ENCODE measurements at regions not wholly inside any gene's neighbourhood (a gene's known extent, or its start where the extent isn't known, plus 50 kb on each side); places are given as distances from the start of the nearest gene placed in this dataset.

DNA sequence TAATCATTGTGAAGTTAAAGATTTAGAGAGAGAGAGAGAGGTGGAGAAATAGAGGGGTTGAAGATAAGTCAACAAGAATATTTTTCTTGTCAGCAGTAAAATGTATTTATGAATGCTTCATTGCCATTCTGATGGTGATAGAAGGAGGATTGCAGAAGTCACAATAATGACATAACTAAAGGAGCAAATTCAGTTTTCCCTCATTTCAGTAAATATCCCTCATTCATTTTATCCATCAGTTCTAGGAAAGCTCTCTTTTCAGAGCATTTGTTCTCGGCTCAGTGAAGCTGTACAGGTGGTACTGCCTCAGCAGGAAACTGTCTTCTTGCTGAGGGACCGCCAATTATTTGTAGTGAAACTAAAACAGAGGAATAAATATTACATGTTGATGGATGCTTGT, 681.4 kb downstream of the CETN3 start:
- DNase-seq: no peak
- no peaks in the 10 kb centered on the region for H3K36me3 ChIP-seq (replicated peaks; ENCODE audit: control insufficient read depth, insufficient read depth, low read length)
- no peaks in the 10 kb centered on the region for H3K27me3 ChIP-seq (ENCODE audit: control insufficient read depth, insufficient read depth, low read length)
- H3K4me3 ChIP-seq (ENCODE audit: insufficient read depth, low read depth, low read length): no peak overlapping the region

DNA sequence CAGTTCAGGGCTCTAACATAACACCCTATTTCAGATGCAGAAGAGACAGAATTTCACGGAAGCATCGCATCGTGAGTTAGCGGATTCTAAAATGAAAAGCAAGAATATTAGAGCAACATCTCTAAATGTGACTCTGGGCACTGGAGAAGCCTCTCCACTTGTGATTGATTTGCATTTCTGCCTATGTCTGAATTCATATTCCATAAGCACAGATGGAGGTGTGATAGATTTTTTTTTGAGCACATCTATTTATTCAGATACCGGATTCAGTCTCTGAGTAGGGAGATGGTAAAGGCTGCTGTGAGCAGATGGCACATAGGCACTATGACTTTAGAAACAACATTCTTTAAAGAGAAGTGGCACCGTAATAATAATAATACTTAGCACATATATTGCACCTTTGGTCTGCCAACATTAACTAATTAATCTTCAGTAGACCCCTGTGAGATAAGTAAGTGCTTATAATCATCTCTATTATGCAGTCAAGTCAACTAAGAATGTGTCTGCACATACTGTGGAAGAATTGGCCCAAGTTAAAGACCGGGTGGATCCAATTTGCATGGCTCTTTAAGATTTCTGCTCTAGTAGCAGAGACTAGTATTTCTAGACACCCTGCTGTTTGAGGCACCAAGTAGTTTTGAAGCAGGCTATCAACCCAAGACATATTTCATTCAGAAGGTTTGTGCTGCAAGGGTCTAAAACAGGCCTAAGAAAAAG, 685.0 kb downstream of the CETN3 start:
- no peak overlapping the region for H3K4me3 ChIP-seq (ENCODE audit: insufficient read depth, low read depth, low read length)
- no peaks in the 10 kb centered on the region for H3K27me3 ChIP-seq (ENCODE audit: control insufficient read depth, insufficient read depth, low read length)
- no peak for DNase-seq
- H3K36me3 ChIP-seq (replicated peaks; ENCODE audit: control insufficient read depth, insufficient read depth, low read length): no peaks in the 10 kb centered on the region

DNA sequence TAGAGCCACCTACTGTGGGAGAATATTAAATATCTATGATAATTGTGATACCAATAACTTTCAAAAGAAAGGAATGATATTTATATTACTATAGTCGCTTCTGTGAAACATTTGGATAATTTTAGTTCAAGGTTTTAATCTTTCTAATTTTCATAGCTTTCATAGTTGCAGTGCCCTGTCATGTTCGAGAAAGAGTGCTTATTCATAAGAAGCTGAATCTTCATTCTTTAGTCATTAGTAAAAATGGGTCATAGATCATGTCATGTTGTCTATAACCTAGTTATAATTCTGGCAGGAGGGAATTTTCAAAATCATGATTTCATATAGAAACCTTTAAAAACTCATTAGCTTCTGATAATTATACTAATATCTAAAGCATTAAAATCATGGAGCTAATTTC, 685.6 kb downstream of the CETN3 start:
- Histone ChIP-seq H3K36me3 (replicated peaks; ENCODE audit: control insufficient read depth, insufficient read depth, low read length) (no peaks in the 10 kb centered on the region), H3K27me3 (ENCODE audit: control insufficient read depth, insufficient read depth, low read length) (no peaks in the 10 kb centered on the region), H3K4me3 (ENCODE audit: insufficient read depth, low read depth, low read length) (no peak overlapping the region)
- no peak for DNase-seq

DNA sequence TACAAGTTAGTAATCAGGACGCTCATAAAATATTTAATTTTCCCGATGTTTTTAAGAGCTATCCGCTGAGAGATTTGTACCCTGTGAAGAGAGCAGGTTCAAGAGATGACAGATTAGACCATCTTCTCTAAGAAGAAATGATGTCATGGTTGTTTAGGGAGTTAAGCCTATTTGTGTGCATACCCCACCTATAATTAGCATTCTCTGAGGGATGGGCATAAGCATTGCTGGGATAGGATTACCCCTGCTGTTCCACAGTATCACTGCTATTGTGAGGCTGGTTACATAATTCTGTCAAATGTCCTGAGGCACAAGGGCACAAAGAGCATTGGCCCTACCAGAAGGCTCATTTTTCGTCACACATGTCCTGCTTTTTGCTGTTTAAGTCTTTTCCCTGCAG, 687.0 kb downstream of the CETN3 start:
- no peak for DNase-seq
- no peaks in the 10 kb centered on the region for H3K27me3 ChIP-seq (ENCODE audit: control insufficient read depth, insufficient read depth, low read length)
- no peaks in the 10 kb centered on the region for H3K36me3 ChIP-seq (replicated peaks; ENCODE audit: control insufficient read depth, insufficient read depth, low read length)
- no peak overlapping the region for H3K4me3 ChIP-seq (ENCODE audit: insufficient read depth, low read depth, low read length)

DNA sequence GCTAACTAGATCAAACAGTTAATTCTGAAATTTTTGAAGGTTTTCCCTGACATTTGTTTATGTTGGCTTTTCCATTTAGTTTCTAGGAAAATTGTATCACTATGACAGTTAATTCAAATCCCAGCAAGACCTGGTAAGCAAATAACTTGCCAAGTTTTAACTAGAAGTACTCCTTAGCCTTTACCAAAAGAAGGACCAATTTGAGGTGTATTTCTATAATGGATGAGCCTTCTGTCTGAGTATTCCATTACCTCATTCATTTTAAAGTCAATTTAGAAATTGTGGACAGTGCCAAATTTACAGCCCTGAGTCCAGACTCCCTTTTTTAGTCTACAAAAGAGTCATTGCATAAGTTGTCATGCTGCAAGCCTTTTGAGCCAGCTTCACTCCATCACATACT, 687.6 kb downstream of the CETN3 start:
- Histone ChIP-seq H3K4me3 (ENCODE audit: insufficient read depth, low read depth, low read length) (no peak overlapping the region), H3K36me3 (replicated peaks; ENCODE audit: control insufficient read depth, insufficient read depth, low read length) (no peaks in the 10 kb centered on the region), H3K27me3 (ENCODE audit: control insufficient read depth, insufficient read depth, low read length) (no peaks in the 10 kb centered on the region)
- no peak for DNase-seq

DNA sequence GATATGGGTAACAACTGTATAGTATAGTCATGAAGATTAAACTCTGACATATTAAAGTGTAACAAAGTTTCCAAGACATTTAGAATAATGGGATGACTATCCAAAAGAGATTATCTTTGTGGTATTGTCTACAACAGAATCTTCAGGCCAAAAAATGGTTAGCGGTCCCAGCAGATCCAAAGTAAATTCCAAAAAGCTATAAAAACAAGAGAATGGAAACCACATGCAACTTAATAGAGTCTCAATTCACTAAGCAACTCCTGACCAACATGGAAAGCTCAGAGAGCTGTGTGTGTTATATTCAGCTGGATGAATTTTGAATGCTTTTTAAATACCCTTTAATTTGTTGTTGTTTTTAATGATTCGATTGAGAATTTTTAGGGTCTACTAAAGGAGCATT, 688.2 kb downstream of the CETN3 start:
- Histone ChIP-seq H3K4me3 (ENCODE audit: insufficient read depth, low read depth, low read length) (no peak overlapping the region), H3K27me3 (ENCODE audit: control insufficient read depth, insufficient read depth, low read length) (no peaks in the 10 kb centered on the region), H3K36me3 (replicated peaks; ENCODE audit: control insufficient read depth, insufficient read depth, low read length) (no peaks in the 10 kb centered on the region)
- no peak for DNase-seq

DNA sequence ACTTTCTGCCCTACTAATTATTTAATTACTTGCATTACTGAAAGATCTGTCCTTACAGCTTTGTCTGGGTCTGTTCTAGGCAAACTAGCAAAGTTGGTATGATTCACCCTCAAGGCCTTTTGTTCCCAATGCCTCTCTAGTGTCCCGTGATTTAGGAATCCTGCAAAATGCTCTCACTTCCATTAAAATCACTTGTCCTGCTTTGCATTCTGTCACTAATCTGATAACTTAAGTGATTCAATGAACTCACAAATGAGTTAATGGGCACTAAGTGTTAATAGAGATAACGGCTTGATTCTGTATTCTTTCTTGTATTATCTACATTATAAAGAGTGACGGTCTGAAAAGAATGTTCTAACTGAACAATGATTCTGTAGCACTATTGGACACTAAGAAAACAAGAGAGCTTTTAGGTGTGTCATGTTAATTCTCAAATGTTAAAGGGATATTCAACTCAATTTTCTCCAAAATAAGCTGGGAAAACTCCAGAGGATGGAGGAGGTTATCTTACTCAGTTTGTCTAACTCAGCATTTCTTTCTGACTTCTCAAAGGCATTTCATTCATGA, 697.3 kb downstream of the CETN3 start:
- Histone ChIP-seq H3K4me3 (ENCODE audit: insufficient read depth, low read depth, low read length) (no peak overlapping the region), H3K36me3 (replicated peaks; ENCODE audit: control insufficient read depth, insufficient read depth, low read length) (no peaks in the 10 kb centered on the region), H3K27me3 (ENCODE audit: control insufficient read depth, insufficient read depth, low read length) (no peaks in the 10 kb centered on the region)
- no peak for DNase-seq

DNA sequence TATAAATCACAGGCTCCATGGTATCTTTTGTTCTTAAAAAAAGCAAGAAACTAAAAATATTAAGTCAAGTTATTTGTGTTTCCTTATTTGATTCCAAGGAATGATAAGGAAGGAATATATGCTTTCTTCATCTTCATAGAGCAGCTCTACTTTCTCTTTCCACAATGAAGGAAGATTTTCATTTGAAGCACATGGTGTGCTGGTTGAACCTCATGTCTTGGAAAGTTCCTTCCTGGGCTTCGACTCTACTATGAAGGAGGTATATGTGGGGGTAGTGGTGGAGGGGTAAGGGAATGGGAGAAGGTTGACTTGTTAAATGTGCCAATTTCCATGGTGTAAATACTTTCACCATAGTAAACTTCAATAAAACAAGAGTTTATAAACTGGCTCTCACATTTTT, 698.0 kb downstream of the CETN3 start:
- H3K36me3 ChIP-seq (replicated peaks; ENCODE audit: control insufficient read depth, insufficient read depth, low read length): no peaks in the 10 kb centered on the region
- no peaks in the 10 kb centered on the region for H3K27me3 ChIP-seq (ENCODE audit: control insufficient read depth, insufficient read depth, low read length)
- no peak overlapping the region for H3K4me3 ChIP-seq (ENCODE audit: insufficient read depth, low read depth, low read length)
- DNase-seq: no peak

DNA sequence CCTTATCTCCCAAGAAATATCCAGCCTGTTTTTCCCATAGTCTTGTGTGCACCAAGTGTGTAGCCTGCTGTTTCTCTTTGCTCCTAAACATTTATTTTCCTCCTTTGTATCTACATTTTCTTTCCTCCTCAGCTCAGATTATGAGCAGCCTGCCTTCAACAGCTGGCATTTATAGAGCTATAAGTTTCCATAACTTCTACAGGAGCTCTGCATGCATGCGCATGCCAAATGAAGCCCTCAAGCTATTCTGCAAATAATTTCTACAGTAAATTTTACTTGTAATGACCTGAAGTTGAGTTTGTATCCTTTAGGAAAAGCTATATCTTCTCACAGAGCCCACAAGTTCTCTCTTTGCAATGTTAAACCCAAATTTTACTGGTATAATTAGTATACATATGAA, 699.5 kb downstream of the CETN3 start:
- Histone ChIP-seq H3K4me3 (ENCODE audit: insufficient read depth, low read depth, low read length) (no peak overlapping the region), H3K36me3 (replicated peaks; ENCODE audit: control insufficient read depth, insufficient read depth, low read length) (no peaks in the 10 kb centered on the region), H3K27me3 (ENCODE audit: control insufficient read depth, insufficient read depth, low read length) (no peaks in the 10 kb centered on the region)
- DNase-seq: no peak

DNA sequence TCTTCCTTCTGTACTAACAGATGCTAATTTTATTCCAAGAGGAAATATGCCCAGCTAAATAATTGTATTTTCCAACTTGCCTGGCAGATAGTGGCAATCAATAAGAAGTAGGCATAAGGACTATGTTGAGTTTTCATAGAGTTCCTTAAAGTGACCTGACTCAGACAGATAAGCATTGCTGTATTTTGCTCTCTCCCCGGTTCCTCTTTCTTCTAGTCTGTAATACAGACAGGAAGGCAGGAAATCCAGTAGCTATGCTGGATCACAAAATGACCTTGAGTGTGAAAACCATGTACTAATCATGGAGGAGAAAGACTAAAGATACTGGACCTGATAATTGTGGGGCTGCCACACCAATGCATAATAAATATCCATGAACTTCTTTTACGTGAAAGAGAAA, 701.7 kb downstream of the CETN3 start:
- Histone ChIP-seq H3K36me3 (replicated peaks; ENCODE audit: control insufficient read depth, insufficient read depth, low read length) (no peaks in the 10 kb centered on the region), H3K4me3 (ENCODE audit: insufficient read depth, low read depth, low read length) (no peak overlapping the region)

DNA sequence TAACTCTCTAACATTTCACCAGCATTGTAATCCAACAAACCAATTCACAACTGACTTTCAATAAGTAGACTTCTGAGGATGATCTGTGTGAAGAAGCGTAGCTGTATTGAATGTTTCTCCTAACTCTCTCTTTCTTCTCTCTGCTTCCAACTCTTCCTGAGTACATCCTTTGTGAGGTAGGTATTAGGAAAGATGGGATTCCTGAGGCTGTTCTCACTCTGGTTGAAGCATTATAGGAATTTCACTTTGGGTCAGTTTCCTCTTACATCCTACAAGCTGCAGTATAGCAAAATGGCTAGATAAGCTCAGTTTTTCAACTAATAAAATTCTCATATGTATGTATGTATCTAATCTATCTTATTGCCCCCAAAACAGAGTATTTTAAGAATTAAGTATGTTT, 702.8 kb downstream of the CETN3 start:
- H3K36me3 ChIP-seq (replicated peaks; ENCODE audit: control insufficient read depth, insufficient read depth, low read length): no peaks in the 10 kb centered on the region
- no peaks in the 10 kb centered on the region for H3K27me3 ChIP-seq (ENCODE audit: control insufficient read depth, insufficient read depth, low read length)
- DNase-seq: no peak
- no peak overlapping the region for H3K4me3 ChIP-seq (ENCODE audit: insufficient read depth, low read depth, low read length)

More for the DNA sequence above, 701.7 kb downstream of the CETN3 start:
- no peak for DNase-seq
- no peaks in the 10 kb centered on the region for H3K27me3 ChIP-seq (ENCODE audit: control insufficient read depth, insufficient read depth, low read length)

DNA sequence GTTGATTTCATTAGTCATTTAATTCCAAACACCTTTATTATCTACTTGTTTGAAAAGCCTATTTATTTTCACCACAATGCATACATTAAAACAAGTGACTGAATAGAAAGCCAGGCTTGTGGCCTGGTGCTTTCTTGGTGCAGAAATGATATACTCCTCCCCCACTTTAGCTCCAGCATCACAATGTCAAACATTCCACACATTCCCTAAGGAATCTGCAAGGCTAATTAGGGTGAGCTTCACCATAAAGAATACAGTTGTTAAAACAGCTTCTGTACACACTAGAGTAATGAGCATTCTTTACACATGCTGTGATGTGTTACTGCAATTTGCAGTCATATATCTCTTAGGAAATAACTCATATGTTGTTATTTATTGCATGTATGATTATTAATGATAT, 705.7 kb downstream of the CETN3 start:
- DNase-seq: peak; percentile 21

DNA sequence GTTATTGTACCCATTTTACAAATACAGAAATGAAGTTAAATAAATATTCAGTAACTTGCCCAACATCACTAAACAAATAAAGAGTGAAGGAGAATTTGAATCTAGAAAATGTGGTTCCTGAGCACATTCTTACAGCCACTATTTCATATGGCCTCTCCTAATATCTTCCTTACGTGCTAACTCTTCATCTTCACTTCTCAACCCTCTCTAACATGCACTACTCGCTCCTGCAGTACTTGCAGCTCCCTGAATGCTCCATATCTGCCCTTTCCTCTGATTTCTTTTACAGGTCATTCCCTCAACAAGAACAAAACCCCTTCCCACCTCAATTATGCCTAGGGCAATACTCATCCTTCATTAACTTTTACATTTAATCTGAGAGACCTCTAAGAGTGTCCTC, 711.5 kb downstream of the CETN3 start:
- H3K36me3 ChIP-seq (replicated peaks; ENCODE audit: control insufficient read depth, insufficient read depth, low read length): no peaks in the 10 kb centered on the region

More for the DNA sequence above, 705.7 kb downstream of the CETN3 start:
- Histone ChIP-seq H3K27me3 (ENCODE audit: control insufficient read depth, insufficient read depth, low read length) (no peaks in the 10 kb centered on the region), H3K4me3 (ENCODE audit: insufficient read depth, low read depth, low read length) (no peak overlapping the region), H3K36me3 (replicated peaks; ENCODE audit: control insufficient read depth, insufficient read depth, low read length) (no peaks in the 10 kb centered on the region)

DNA sequence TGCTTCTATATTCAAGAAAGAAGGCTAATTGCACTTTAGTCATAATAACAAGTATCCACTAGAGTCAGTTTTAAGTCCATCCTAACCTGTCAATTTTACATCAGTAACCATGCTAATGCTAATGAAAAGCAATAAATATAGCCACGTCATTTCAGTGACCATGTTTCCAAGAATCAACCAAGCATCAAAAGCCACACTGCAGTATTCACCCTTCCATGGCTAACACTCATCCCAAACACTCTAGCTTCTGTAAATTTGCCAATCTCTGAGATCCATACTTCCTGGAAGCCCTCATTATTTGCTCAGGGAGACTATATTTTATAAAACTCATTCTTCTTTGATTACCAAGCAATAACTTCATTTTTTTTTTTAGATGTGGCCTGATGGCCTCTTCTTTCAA, 712.0 kb downstream of the CETN3 start:
- Histone ChIP-seq H3K4me3 (ENCODE audit: insufficient read depth, low read depth, low read length) (no peak overlapping the region), H3K36me3 (replicated peaks; ENCODE audit: control insufficient read depth, insufficient read depth, low read length) (no peaks in the 10 kb centered on the region), H3K27me3 (ENCODE audit: control insufficient read depth, insufficient read depth, low read length) (no peaks in the 10 kb centered on the region)
- DNase-seq: no peak

More for the DNA sequence above, 711.5 kb downstream of the CETN3 start:
- no peak for DNase-seq
- Histone ChIP-seq H3K4me3 (ENCODE audit: insufficient read depth, low read depth, low read length) (no peak overlapping the region), H3K27me3 (ENCODE audit: control insufficient read depth, insufficient read depth, low read length) (no peaks in the 10 kb centered on the region)

DNA sequence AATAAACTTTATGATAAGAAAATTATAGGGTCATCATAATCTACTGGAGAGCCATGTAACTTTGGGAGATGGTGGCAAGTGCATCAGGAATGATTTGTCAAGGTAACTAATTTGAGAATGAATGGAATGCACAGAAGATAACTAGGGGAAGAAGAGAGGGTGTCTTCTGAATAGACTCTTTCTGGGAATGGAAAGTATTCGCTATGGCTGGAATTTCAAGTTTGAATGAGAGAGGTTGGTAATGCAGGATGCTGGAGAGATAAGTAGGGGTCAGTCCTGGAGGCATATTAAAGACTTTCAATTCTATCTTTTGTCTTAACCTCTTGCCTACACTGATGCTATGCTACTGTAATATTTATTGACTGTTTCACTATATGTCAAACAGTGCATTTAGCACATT, 714.2 kb downstream of the CETN3 start:
- Histone ChIP-seq H3K27me3 (ENCODE audit: control insufficient read depth, insufficient read depth, low read length) (no peaks in the 10 kb centered on the region), H3K36me3 (replicated peaks; ENCODE audit: control insufficient read depth, insufficient read depth, low read length) (no peaks in the 10 kb centered on the region), H3K4me3 (ENCODE audit: insufficient read depth, low read depth, low read length) (no peak overlapping the region)
- DNase-seq: no peak
